Lung microvascular endothelial cell (primary cell): ENCODE measurements at regions not wholly inside any gene's neighbourhood (a gene's known extent, or its start where the extent isn't known, plus 50 kb on each side); places are given as distances from the start of the nearest gene placed in this dataset.

Experiments used
- DNase-seq, 2 donors: peaks; one replicate each; pipeline versions ENCODE4 v3.0.0 to v3.0.0-alpha.2; 2010; ENCODE audit warnings: low read depth in 2 of 2

GRCh38 chr2:111685342-111685741 lies 198.7 kb downstream of the ANAPC1 start:
- DNase-seq, result no peak

DNA sequence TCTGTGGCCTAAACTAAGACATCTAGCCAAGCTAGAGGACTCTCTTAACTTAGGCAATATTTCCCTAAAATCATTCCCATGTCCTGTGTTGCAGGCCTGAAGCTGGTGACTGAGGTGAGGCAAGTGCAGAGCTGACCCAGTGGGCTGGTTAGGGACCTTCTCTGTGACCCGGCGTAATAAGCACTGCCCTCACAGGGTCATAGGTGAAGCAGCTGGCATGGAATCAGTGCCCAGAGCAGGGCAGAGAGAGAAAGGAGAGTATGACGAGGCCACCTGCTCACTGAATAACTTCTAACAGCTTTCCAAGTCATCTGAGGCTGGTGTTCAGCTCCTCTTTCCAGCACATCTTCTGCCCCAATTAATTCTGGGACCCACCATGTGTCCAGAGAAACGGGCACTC lies 197.0 kb downstream of the ANAPC1 start:
- DNase-seq, result no peak

DNA sequence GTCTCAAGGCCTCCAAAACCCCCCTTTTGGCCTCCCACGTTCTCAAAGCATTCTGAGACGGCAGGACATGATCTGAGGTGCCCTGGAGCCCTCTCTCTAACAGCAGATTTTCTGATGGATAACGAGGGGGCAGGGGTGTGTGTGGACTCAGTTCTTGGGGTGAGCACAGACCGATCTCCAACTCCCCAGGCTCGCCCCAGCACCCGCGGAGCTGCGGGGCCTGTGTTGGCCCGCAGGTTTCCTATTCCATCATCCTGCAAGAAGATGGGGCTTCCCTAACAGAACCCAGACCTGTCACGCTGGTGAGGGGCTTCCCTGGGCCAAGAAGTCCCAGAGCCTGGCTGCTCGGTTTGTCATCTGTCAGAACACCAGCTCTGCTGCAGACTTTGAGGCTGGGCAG lies 196.1 kb downstream of the ANAPC1 start:
- no peak for DNase-seq

DNA sequence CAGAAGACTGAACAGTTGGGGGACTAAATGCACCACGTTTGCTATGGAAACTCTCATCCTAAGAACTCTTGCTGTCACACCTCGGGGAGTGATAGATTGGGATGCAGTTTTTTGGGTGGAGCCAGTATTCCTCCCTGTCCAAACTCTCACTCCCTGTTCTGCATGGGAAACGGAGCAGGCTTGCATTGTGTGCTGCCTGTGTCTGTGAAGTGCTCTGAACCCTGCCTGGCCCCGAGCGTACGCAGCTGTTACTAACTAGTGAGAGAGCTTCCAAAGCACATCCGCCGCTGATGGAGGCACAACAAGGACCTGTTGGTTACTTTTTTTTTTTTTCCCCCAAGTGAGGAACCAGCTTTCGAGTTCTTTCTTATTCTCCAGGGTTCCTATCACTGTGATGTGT lies 195.5 kb downstream of the ANAPC1 start:
- DNase-seq, result no peak

- no peak for DNase-seq
These were observed 194.8 kb downstream of the ANAPC1 start for GRCh38 chr2:111689174-111689573.

GRCh38 chr2:111689941-111690340 lies 194.1 kb downstream of the ANAPC1 start:
- DNase-seq, result no peak

DNA sequence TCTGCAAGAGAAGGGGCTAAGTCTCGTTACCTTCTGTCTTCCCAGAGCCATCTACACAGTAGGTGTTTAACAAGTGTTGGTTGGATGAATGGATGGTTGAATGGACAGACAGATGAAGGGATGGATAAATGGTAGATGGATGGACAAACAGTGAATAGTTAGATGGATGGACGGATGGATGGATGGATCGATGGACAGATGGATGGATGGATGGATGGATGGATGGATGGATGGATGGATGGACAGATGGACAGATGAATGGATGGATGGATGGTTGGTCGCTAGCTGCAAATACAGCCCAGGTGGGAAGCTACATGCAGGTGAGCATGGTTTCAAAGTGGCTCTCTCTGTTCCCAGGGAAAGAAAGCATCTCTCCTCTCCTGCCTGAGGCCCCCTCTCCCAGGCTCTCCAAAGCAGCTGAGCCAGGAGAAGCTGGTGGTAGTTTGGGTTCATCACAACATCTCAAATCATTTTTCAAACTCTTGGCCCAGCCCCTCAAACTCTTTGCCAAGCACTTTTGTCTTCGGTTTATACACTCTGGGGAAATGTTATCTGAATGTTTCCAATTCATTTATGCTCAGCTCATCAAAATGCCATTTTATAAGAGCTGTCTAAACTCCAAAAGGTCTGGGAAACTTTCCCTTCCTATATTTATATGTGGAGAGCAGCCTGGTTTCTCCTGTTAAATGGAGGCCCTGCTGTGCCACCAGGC lies 192.7 kb downstream of the ANAPC1 start:
- no peak for DNase-seq

- no peak for DNase-seq
These were observed 191.7 kb downstream of the ANAPC1 start for GRCh38 chr2:111692311-111692710.

GRCh38 chr2:111694700-111695101 lies 189.3 kb downstream of the ANAPC1 start:
- peak; percentile 51 to 97 for DNase-seq

DNA sequence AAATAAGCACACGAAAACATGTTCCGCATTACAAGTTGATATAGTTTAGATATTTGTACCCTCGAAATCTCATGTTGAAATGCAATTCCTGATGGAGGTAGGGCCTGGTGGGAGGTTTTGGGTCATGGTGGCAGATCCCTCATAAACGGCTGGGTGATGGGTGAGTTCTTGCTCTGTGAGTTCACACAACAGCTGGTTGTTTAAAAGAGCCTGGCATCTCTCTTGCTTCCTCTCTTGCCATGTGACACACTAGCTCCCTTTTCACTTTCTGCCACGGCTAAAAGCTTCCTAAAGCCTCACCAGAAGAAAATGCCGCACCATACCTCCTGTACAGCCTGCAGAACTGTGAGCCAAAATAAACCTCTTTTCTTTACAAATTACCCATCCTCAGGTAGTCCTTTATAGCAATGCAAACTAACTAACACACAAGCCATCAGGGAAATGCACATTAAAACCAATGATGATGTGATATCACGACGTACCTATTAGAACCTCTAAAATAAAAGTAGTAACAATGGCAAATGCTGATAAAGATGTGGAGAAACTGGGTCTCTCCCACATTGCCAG lies 188.5 kb downstream of the ANAPC1 start:
- DNase-seq, result no peak

- DNase-seq, result no peak
These were observed 187.8 kb downstream of the ANAPC1 start for GRCh38 chr2:111696226-111696625.

DNA sequence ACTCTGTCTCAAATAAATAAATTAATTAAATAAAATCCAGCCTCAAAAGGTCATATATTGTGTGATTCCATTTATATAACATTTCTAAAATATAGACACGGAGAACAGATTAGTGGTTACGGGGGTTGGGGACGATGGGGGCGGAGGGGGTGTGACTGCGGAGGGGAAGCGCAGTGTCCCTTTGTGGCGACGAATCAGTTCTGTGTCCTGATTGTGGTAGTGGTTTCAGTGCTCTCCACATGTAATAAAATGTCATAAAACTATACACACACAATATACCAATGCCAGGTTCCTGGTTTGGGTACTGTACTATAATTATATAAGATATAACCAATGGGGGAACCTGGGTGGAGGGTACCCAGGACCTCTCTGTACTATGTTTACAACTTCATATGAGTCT lies 186.4 kb downstream of the ANAPC1 start:
- no peak for DNase-seq

- DNase-seq, result no peak
These were observed 185.9 kb downstream of the ANAPC1 start for GRCh38 chr2:111698089-111698488.

GRCh38 chr2:111698743-111699554 lies 185.0 kb downstream of the ANAPC1 start:
- DNase-seq, result peak; percentile 95 to 98

- DNase-seq, result no peak
These were observed 182.7 kb downstream of the ANAPC1 start for GRCh38 chr2:111701266-111701665.

- no peak for DNase-seq
These were observed 182.2 kb downstream of the ANAPC1 start for GRCh38 chr2:111701798-111702118.

GRCh38 chr2:111702119-111702803 lies 181.7 kb downstream of the ANAPC1 start:
- peak; percentile 77 to 82 for DNase-seq

DNA sequence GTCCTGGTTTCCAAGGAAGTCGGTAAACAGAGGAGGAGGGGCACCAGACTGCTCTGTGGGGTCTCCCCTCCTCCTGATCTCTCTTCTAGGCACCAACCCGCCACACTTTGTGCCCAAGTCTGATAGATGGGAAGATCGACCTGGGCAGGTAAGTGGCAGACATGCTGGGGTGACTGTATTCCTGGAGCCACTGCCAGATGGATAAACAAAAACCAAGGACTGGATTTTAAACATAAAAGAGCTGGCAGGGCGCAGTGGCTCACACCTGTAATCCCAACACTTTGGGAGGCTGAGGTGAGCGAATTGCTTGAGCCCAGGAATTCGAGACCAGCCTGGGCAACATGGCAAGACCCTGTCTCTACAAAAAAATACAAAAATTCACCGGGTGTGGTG lies 181.2 kb downstream of the ANAPC1 start:
- no peak for DNase-seq

- no peak for DNase-seq
These were observed 180.2 kb downstream of the ANAPC1 start for GRCh38 chr2:111703759-111704158.

DNA sequence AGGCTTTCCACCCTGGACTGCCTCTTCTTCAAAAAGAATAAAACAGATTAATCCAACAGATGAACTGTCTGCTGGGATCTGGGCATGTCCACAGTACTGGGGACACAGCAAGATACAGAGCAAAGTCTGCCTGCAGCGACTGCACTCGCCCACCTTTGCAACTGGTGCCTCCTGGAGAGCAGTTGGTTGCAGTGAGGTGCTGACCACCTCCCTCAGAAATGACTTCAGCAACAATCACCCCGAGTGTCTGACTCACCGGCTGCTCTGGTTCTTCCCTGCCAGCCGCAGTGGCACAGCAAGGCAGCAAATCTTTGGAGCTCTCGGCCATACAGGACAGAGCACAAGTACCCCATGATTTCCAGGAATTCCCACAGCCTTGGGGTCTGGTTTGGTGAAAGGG lies 179.7 kb downstream of the ANAPC1 start:
- peak in 1 of 2 donors; percentile 76 for DNase-seq

- DNase-seq, result no peak
These were observed 178.8 kb downstream of the ANAPC1 start for GRCh38 chr2:111705239-111705638.

GRCh38 chr2:111705711-111706336 lies 178.2 kb downstream of the ANAPC1 start:
- peak; percentile 11 to 95 for DNase-seq
